Calu3 (cell line): ENCODE measurements at regions not wholly inside any gene's neighbourhood (a gene's known extent, or its start where the extent isn't known, plus 50 kb on each side); places are given as distances from the start of the nearest gene placed in this dataset.

ENCODE experiments used
- BruUV-seq: library from RNA; stranded (reverse); fragments of 400-500 nt; replicated peaks from 2 replicates; lab custom pipeline; 2021; lab: Mats Ljungman, UMichigan
- CTCF ChIA-PET: fragments of 300-600 bp; sonication (Branson Sonifier 250); formaldehyde crosslinking; loops from one replicate; lab custom pipeline; 2022; ENCODE audit warnings: antibody characterized with exemption; lab: Charles Lee
- DNase-seq: peaks from one replicate; pipeline ENCODE4 v3.0.0; 2022
- H3K27ac Mint-ChIP-seq: one replicate; pipeline ENCODE4 v1.8.0; 2022; ENCODE audit warnings: mixed read lengths; ENCODE audit not compliant: unreplicated experiment
- H3K27me3 Mint-ChIP-seq: one replicate; pipeline ENCODE4 v1.8.0; 2022; ENCODE audit warnings: mixed read lengths; ENCODE audit not compliant: unreplicated experiment
- H3K36me3 Mint-ChIP-seq: one replicate; pipeline ENCODE4 v1.8.0; 2022; ENCODE audit warnings: mild to moderate bottlenecking, moderate library complexity, mixed read lengths; ENCODE audit not compliant: insufficient read depth, unreplicated experiment
- H3K4me1 Mint-ChIP-seq: one replicate; pipeline ENCODE4 v1.8.0; 2022; ENCODE audit warnings: mild to moderate bottlenecking, low read depth, mixed read lengths; ENCODE audit not compliant: unreplicated experiment
- H3K4me3 Mint-ChIP-seq: one replicate; pipeline ENCODE4 v1.8.0; 2022; ENCODE audit warnings: mild to moderate bottlenecking, low read depth, moderate library complexity, mixed read lengths; ENCODE audit not compliant: unreplicated experiment
- H3K9me3 Mint-ChIP-seq: one replicate; pipeline ENCODE4 v1.8.0; 2022; ENCODE audit warnings: low read depth, mixed read lengths; ENCODE audit not compliant: unreplicated experiment
- intact Hi-C: fragments of 100-400 bp; cut with micrococcal nuclease; formaldehyde crosslinking; loops from one replicate; pipeline ENCODE4 v1.10.0; 2022; ENCODE audit not compliant: unreplicated experiment
- TF ChIP-seq, protein P1 (sequence below): fragments of 200-600 bp; IDR thresholded peaks from one replicate; pipeline ENCODE4 v1.8.0; 2022; ENCODE audit warnings: antibody characterized with exemption; ENCODE audit not compliant: unreplicated experiment

- H3K9me3 Mint-ChIP-seq = no peaks in the 10 kb centered on the region
- CTCF ChIA-PET = no interaction called here
- no peak for DNase-seq
- intact Hi-C loops = no loop called here
- no peak overlapping the region for H3K27ac Mint-ChIP-seq
- H3K4me1 Mint-ChIP-seq = peaks cover 32% of the 10 kb centered on the region
- H3K4me3 Mint-ChIP-seq = no peak overlapping the region
- TF ChIP-seq, protein P1, sequence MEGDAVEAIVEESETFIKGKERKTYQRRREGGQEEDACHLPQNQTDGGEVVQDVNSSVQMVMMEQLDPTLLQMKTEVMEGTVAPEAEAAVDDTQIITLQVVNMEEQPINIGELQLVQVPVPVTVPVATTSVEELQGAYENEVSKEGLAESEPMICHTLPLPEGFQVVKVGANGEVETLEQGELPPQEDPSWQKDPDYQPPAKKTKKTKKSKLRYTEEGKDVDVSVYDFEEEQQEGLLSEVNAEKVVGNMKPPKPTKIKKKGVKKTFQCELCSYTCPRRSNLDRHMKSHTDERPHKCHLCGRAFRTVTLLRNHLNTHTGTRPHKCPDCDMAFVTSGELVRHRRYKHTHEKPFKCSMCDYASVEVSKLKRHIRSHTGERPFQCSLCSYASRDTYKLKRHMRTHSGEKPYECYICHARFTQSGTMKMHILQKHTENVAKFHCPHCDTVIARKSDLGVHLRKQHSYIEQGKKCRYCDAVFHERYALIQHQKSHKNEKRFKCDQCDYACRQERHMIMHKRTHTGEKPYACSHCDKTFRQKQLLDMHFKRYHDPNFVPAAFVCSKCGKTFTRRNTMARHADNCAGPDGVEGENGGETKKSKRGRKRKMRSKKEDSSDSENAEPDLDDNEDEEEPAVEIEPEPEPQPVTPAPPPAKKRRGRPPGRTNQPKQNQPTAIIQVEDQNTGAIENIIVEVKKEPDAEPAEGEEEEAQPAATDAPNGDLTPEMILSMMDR = no peak
- no peaks in the 10 kb centered on the region for H3K36me3 Mint-ChIP-seq
- BruUV-seq = no TSS peak
- H3K27me3 Mint-ChIP-seq = no peaks in the 10 kb centered on the region
Measured at GRCh38 chr1:234858722-234859121, 248.7 kb upstream of the IRF2BP2 start.

DNA sequence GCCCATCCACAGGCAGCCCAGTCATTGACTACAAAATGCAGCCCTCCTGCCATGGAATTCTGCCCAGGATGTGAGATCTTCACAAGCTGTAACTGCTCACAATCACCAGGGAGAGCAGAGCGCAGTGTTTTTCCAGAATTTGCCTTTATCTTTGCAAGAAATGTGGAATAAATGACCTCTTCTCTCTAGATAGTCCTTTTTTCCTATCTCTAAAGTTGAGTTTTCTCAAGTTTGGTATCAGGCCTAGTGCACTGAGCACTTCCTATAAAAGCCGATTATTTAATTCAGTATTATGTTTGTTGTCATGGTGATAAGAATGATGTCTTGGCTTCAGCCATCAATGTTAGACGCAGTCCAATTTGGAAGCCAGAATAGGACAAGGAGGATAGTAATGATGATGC, 246.9 kb upstream of the IRF2BP2 start:
- peaks cover 19% of the 10 kb centered on the region for H3K4me1 Mint-ChIP-seq
- TF ChIP-seq, protein P1 = no peak
- intact Hi-C loops = no loop called here
- H3K36me3 Mint-ChIP-seq = no peaks in the 10 kb centered on the region
- no TSS peak for BruUV-seq
- CTCF ChIA-PET = interaction anchor here (0.5 kb wide), 2 partner anchors 159 to 274 kb away, joined by 4 to 5 read pairs; no protein-coding TSS in a partner anchor
- no peak overlapping the region for H3K27ac Mint-ChIP-seq
- H3K27me3 Mint-ChIP-seq = no peaks in the 10 kb centered on the region
- H3K9me3 Mint-ChIP-seq = no peaks in the 10 kb centered on the region
- no peak for DNase-seq
- no peak overlapping the region for H3K4me3 Mint-ChIP-seq

- Mint-ChIP-seq H3K27ac (no peak overlapping the region), H3K4me3 (no peak overlapping the region), H3K4me1 (peaks cover 12% of the 10 kb centered on the region), H3K27me3 (no peaks in the 10 kb centered on the region), H3K36me3 (no peaks in the 10 kb centered on the region), H3K9me3 (no peaks in the 10 kb centered on the region)
- CTCF ChIA-PET = no interaction called here
- no peak for DNase-seq
- BruUV-seq = no TSS peak
- intact Hi-C loops = no loop called here
- TF ChIP-seq, protein P1 = no peak
Measured at GRCh38 chr1:234855851-234856250, 245.9 kb upstream of the IRF2BP2 start.

GRCh38 chr1:234854645-234855039, 244.7 kb upstream of the IRF2BP2 start:
- intact Hi-C loops = no loop called here
- TF ChIP-seq, protein P1 = no peak
- Mint-ChIP-seq H3K4me3 (no peak overlapping the region), H3K36me3 (no peaks in the 10 kb centered on the region), H3K9me3 (no peaks in the 10 kb centered on the region), H3K27me3 (no peaks in the 10 kb centered on the region), H3K27ac (no peak overlapping the region), H3K4me1 (peaks cover 10% of the 10 kb centered on the region)
- CTCF ChIA-PET = interaction anchor here (1.0 kb wide), 1 partner anchor 10 kb away, joined by 4 read pairs; no protein-coding TSS in a partner anchor
- DNase-seq = no peak
- no TSS peak for BruUV-seq
